ENCODE measurements at regions not wholly inside any gene's neighbourhood (a gene's known extent, or its start where the extent isn't known, plus 50 kb on each side); places are given as distances from the start of the nearest gene placed in this dataset.

GRCh38 chr12:61525331-61525730, 734.9 kb upstream of the USP15 start:
- no peak overlapping the region for H3K27ac ChIP-seq (ENCODE audit: low read length)
- H3K9me3 ChIP-seq (ENCODE audit: control insufficient read depth in 2 of 2, low read length in 2 of 2) = no peaks in the 10 kb centered on the region

GRCh38 chr12:61530456-61530855, 729.7 kb upstream of the USP15 start:
- Histone ChIP-seq H3K9me3 (ENCODE audit: control insufficient read depth in 2 of 2, low read length in 2 of 2) (no peaks in the 10 kb centered on the region), H3K36me3 (ENCODE audit: control insufficient read depth in 2 of 2, insufficient read depth in 2 of 2, low read length in 2 of 2) (no peaks in the 10 kb centered on the region), H3K9ac (ENCODE audit: low read length in 2 of 2) (no peak overlapping the region), H3K27ac (ENCODE audit: low read length) (no peak overlapping the region), H3K4me1 (ENCODE audit: control insufficient read depth, insufficient read depth, low read length) (no peaks in the 10 kb centered on the region), H3K27me3 (ENCODE audit: control insufficient read depth in 1 of 2, insufficient read depth in 2 of 2, low read length in 2 of 2) (no peaks in the 10 kb centered on the region), H3K4me3 (ENCODE audit: low read length in 2 of 2) (no peak overlapping the region)

More at GRCh38 chr12:61525331-61525730, 734.9 kb upstream of the USP15 start:
- Histone ChIP-seq H3K4me1 (ENCODE audit: control insufficient read depth, insufficient read depth, low read length) (no peaks in the 10 kb centered on the region), H3K4me3 (ENCODE audit: low read length in 2 of 2) (no peak overlapping the region), H3K36me3 (ENCODE audit: control insufficient read depth in 2 of 2, insufficient read depth in 2 of 2, low read length in 2 of 2) (no peaks in the 10 kb centered on the region), H3K27me3 (ENCODE audit: control insufficient read depth in 1 of 2, insufficient read depth in 2 of 2, low read length in 2 of 2) (no peaks in the 10 kb centered on the region), H3K9ac (ENCODE audit: low read length in 2 of 2) (no peak overlapping the region)

DNA sequence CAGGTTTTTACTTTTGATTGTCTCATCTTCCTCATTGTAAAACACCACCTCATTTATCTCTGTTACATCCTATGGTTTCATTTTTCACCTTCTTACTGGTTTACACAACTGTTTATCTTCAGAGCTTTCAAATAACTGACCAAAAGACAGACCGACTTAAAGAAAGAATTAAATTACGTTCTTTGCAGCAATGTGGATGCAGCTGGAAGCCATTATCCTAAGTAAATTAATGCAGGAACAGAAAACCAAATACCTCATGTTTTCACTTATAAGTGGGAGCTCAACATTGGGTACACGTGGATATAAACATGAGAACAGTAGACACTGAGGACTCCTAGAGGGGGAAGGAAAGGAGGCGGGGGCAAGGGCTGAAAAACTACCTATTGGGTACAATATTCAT, 729.0 kb upstream of the USP15 start:
- no peaks in the 10 kb centered on the region for H3K4me1 ChIP-seq (ENCODE audit: control insufficient read depth, insufficient read depth, low read length)
- no peak overlapping the region for H3K27ac ChIP-seq (ENCODE audit: low read length)
- H3K27me3 ChIP-seq (ENCODE audit: control insufficient read depth in 1 of 2, insufficient read depth in 2 of 2, low read length in 2 of 2) = no peaks in the 10 kb centered on the region
- H3K36me3 ChIP-seq (ENCODE audit: control insufficient read depth in 2 of 2, insufficient read depth in 2 of 2, low read length in 2 of 2) = no peaks in the 10 kb centered on the region
- H3K4me3 ChIP-seq (ENCODE audit: low read length in 2 of 2) = no peak overlapping the region
- H3K9ac ChIP-seq (ENCODE audit: low read length in 2 of 2) = no peak overlapping the region
- H3K9me3 ChIP-seq (ENCODE audit: control insufficient read depth in 2 of 2, low read length in 2 of 2) = no peaks in the 10 kb centered on the region

DNA sequence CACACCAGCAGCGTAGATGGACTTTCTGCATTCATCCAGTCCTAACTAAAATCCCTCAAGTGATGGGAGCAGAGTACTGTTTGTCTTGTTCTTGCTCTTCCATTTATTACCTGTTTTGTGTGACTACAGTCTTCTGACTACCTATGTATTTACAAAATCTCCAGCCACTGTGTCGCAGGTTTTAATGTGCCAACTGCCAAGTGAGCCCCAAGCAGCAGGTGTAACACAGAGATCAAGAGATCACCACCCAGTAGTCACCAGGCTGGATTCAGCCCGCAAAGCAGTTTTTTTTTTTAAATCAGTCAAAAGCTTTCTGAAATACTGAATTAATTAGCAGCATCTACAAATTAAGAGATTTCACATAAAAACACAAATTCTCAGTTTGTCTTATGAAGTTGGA, 724.1 kb upstream of the USP15 start:
- Histone ChIP-seq H3K27me3 (ENCODE audit: control insufficient read depth in 1 of 2, insufficient read depth in 2 of 2, low read length in 2 of 2) (no peaks in the 10 kb centered on the region), H3K9ac (ENCODE audit: low read length in 2 of 2) (no peak overlapping the region), H3K4me1 (ENCODE audit: control insufficient read depth, insufficient read depth, low read length) (peaks cover 4% of the 10 kb centered on the region), H3K27ac (ENCODE audit: low read length) (no peak overlapping the region), H3K9me3 (ENCODE audit: control insufficient read depth in 2 of 2, low read length in 2 of 2) (no peaks in the 10 kb centered on the region), H3K4me3 (ENCODE audit: low read length in 2 of 2) (no peak overlapping the region), H3K36me3 (ENCODE audit: control insufficient read depth in 2 of 2, insufficient read depth in 2 of 2, low read length in 2 of 2) (no peaks in the 10 kb centered on the region)

DNA sequence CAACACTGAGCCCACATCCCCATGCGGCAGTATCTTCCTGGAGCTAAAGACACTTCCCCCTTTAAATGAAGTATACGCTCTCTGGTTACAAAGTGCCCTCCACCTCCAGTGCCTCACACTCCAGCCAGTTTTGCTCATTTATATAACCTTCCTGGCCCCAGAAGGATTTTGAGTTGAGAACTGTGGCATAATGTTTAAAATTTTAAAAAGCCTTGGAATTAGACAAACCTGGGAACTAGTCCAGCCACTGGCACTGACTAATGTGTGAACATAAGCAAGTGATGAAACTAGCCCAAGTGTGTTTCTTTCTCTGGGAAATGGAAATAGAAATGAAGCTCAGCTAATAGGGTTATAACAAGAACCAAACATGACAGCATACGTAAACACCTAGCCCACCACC, 723.7 kb upstream of the USP15 start:
- peaks cover 4% of the 10 kb centered on the region for H3K4me1 ChIP-seq (ENCODE audit: control insufficient read depth, insufficient read depth, low read length)
- H3K27ac ChIP-seq (ENCODE audit: low read length) = no peak overlapping the region
- H3K36me3 ChIP-seq (ENCODE audit: control insufficient read depth in 2 of 2, insufficient read depth in 2 of 2, low read length in 2 of 2) = no peaks in the 10 kb centered on the region
- H3K9me3 ChIP-seq (ENCODE audit: control insufficient read depth in 2 of 2, low read length in 2 of 2) = no peaks in the 10 kb centered on the region
- no peak overlapping the region for H3K4me3 ChIP-seq (ENCODE audit: low read length in 2 of 2)
- no peaks in the 10 kb centered on the region for H3K27me3 ChIP-seq (ENCODE audit: control insufficient read depth in 1 of 2, insufficient read depth in 2 of 2, low read length in 2 of 2)
- H3K9ac ChIP-seq (ENCODE audit: low read length in 2 of 2) = no peak overlapping the region

DNA sequence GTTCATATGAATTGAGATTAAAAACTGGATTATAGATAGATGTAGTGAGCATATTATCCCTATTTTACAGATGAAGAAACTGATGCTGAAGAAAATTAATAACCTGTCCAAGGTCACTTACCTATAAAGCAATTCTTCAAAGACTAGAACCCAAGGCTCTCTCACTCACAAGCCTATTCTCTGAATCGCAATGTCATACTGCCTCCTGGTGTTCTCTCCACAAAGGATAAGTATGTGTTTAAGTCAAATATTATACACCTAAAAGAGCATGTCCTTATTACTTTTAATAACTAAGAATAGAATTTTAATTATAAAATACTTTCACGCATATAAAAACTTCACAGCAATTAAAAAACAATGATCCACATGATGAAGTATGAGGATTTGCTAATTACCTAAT, 721.3 kb upstream of the USP15 start:
- Histone ChIP-seq H3K27ac (ENCODE audit: low read length) (no peak overlapping the region), H3K4me1 (ENCODE audit: control insufficient read depth, insufficient read depth, low read length) (peaks cover 4% of the 10 kb centered on the region), H3K4me3 (ENCODE audit: low read length in 2 of 2) (no peak overlapping the region), H3K27me3 (ENCODE audit: control insufficient read depth in 1 of 2, insufficient read depth in 2 of 2, low read length in 2 of 2) (no peaks in the 10 kb centered on the region), H3K9me3 (ENCODE audit: control insufficient read depth in 2 of 2, low read length in 2 of 2) (no peaks in the 10 kb centered on the region), H3K36me3 (ENCODE audit: control insufficient read depth in 2 of 2, insufficient read depth in 2 of 2, low read length in 2 of 2) (no peaks in the 10 kb centered on the region), H3K9ac (ENCODE audit: low read length in 2 of 2) (no peak overlapping the region)

GRCh38 chr12:61542551-61542950, 717.7 kb upstream of the USP15 start:
- Histone ChIP-seq H3K9me3 (ENCODE audit: control insufficient read depth in 2 of 2, low read length in 2 of 2) (no peaks in the 10 kb centered on the region), H3K9ac (ENCODE audit: low read length in 2 of 2) (no peak overlapping the region), H3K36me3 (ENCODE audit: control insufficient read depth in 2 of 2, insufficient read depth in 2 of 2, low read length in 2 of 2) (no peaks in the 10 kb centered on the region), H3K4me1 (ENCODE audit: control insufficient read depth, insufficient read depth, low read length) (no peaks in the 10 kb centered on the region), H3K27ac (ENCODE audit: low read length) (no peak overlapping the region), H3K27me3 (ENCODE audit: control insufficient read depth in 1 of 2, insufficient read depth in 2 of 2, low read length in 2 of 2) (no peaks in the 10 kb centered on the region), H3K4me3 (ENCODE audit: low read length in 2 of 2) (no peak overlapping the region)

DNA sequence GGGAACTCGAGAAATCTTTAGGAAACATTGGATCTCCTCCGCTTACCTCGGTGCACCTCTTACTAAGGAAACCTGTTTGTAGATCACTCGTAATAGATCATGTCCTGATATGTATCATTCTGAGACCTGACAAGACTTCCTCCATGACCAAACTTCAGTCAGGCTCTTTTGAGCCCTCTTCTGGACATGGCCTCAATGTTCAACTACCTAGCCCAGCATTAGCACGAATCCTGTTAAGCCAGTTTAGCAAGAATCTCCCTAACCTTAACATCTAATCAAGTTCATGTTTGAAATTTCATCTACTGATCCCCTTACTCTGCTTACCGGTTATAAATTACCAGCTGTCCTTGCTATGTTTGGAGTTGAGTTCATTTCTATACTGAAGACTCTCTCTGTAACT, 713.9 kb upstream of the USP15 start:
- Histone ChIP-seq H3K27ac (ENCODE audit: low read length) (no peak overlapping the region), H3K4me1 (ENCODE audit: control insufficient read depth, insufficient read depth, low read length) (no peaks in the 10 kb centered on the region), H3K36me3 (ENCODE audit: control insufficient read depth in 2 of 2, insufficient read depth in 2 of 2, low read length in 2 of 2) (no peaks in the 10 kb centered on the region), H3K9me3 (ENCODE audit: control insufficient read depth in 2 of 2, low read length in 2 of 2) (no peaks in the 10 kb centered on the region), H3K27me3 (ENCODE audit: control insufficient read depth in 1 of 2, insufficient read depth in 2 of 2, low read length in 2 of 2) (no peaks in the 10 kb centered on the region), H3K4me3 (ENCODE audit: low read length in 2 of 2) (no peak overlapping the region), H3K9ac (ENCODE audit: low read length in 2 of 2) (no peak overlapping the region)

DNA sequence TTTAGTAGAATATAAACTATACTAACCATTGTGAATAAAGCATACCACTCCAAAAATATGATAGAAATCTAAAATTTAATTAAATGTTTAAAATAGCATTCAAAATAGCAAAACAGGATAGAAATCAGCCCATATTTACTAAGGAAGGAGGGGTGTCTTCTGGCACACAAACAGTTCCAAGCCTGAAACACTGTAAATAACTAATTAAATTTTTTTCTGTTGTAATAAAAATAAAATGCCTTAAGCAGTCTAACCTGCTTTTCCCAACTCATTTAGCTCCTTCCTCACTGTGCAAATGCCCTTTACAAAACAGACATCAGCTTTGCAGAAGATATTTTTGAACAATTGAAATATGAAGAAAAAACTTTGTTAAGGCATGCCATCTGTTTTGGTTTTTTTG, 707.1 kb upstream of the USP15 start:
- H3K36me3 ChIP-seq (ENCODE audit: control insufficient read depth in 2 of 2, insufficient read depth in 2 of 2, low read length in 2 of 2) = no peaks in the 10 kb centered on the region
- H3K9me3 ChIP-seq (ENCODE audit: control insufficient read depth in 2 of 2, low read length in 2 of 2) = no peaks in the 10 kb centered on the region
- no peaks in the 10 kb centered on the region for H3K27me3 ChIP-seq (ENCODE audit: control insufficient read depth in 1 of 2, insufficient read depth in 2 of 2, low read length in 2 of 2)
- no peaks in the 10 kb centered on the region for H3K4me1 ChIP-seq (ENCODE audit: control insufficient read depth, insufficient read depth, low read length)
- H3K9ac ChIP-seq (ENCODE audit: low read length in 2 of 2) = no peak overlapping the region
- no peak overlapping the region for H3K27ac ChIP-seq (ENCODE audit: low read length)
- H3K4me3 ChIP-seq (ENCODE audit: low read length in 2 of 2) = no peak overlapping the region

- H3K27ac ChIP-seq (ENCODE audit: low read length) = no peak overlapping the region
- no peaks in the 10 kb centered on the region for H3K27me3 ChIP-seq (ENCODE audit: control insufficient read depth in 1 of 2, insufficient read depth in 2 of 2, low read length in 2 of 2)
- no peaks in the 10 kb centered on the region for H3K4me1 ChIP-seq (ENCODE audit: control insufficient read depth, insufficient read depth, low read length)
- H3K9ac ChIP-seq (ENCODE audit: low read length in 2 of 2) = no peak overlapping the region
- H3K36me3 ChIP-seq (ENCODE audit: control insufficient read depth in 2 of 2, insufficient read depth in 2 of 2, low read length in 2 of 2) = no peaks in the 10 kb centered on the region
- no peak overlapping the region for H3K4me3 ChIP-seq (ENCODE audit: low read length in 2 of 2)
- H3K9me3 ChIP-seq (ENCODE audit: control insufficient read depth in 2 of 2, low read length in 2 of 2) = no peaks in the 10 kb centered on the region
These were observed 705.8 kb upstream of the USP15 start for GRCh38 chr12:61554268-61555008.

DNA sequence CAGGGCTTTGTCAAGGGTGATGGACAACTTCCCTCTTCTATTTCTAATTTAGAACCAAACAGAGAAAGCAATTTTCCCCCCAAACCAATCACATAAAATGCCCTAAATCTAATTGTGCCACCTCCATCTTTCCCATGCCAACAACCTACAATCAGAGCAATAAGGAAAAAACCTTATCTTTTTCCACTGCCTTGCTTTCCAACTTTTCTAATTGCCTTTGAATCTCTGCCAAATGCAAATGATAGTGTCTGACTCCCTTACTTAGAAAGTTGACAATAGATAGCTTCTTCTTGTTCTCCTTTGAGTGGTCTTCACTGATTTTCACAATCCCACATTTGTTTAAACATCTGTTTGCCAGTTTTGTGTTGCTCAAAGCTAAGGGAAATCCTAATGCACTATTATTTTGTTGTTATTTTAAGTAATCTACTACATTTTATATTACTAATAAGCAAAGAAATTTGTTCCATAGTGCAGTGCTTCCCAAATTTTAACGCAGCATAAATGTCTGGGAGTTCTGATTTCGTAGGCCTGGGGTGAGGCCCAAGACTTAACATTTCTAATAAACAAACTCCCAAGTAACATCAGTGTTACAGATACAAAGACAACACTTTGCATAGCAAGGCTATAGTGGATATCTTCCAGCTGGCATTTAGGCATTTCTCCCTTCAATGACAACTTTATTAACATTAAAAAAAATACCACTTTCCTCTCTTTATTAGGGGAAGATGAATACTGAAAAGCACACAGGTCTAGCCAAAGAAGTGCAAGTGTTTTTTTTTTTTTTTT, 696.3 kb upstream of the USP15 start:
- H3K4me3 ChIP-seq (ENCODE audit: low read length in 2 of 2) = no peak overlapping the region
- no peaks in the 10 kb centered on the region for H3K4me1 ChIP-seq (ENCODE audit: control insufficient read depth, insufficient read depth, low read length)
- H3K27ac ChIP-seq (ENCODE audit: low read length) = no peak overlapping the region
- H3K27me3 ChIP-seq (ENCODE audit: control insufficient read depth in 1 of 2, insufficient read depth in 2 of 2, low read length in 2 of 2) = no peaks in the 10 kb centered on the region
- H3K9ac ChIP-seq (ENCODE audit: low read length in 2 of 2) = no peak overlapping the region
- no peaks in the 10 kb centered on the region for H3K36me3 ChIP-seq (ENCODE audit: control insufficient read depth in 2 of 2, insufficient read depth in 2 of 2, low read length in 2 of 2)
- no peaks in the 10 kb centered on the region for H3K9me3 ChIP-seq (ENCODE audit: control insufficient read depth in 2 of 2, low read length in 2 of 2)

Data from stomach smooth muscle (tissue), 2 donors.